ENCODE measurements at regions not wholly inside any gene's neighbourhood (a gene's known extent, or its start where the extent isn't known, plus 50 kb on each side); places are given as distances from the start of the nearest gene placed in this dataset.
A peak's percentile ranks its signal among the peaks of the same experiment; 100 is the strongest.
"Not testable (repeated sequence)": the region's sequence is repeated elsewhere in the genome, so short reads cannot be mapped to it uniquely, and the experiment has no call there.

DNA sequence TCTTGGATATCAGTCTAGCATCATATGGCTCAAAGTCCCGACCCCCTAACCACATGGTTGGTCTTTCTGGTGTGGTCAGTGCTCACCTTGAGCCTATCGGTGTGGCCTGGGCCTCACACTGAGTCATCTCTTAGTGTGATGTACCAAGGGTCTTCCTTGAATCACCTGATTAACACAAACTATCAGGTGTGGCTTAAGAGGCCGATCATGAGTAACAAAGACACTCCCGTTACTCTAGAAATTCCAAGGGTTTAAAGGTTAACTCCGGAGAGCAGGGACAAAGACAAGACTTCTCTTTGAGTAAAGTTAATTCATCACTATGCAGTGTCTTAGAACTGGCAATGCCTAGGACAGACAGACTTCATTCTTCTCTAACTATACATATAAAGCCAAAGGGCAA, 52.3 kb upstream of the ARMC3 start:
- DNase-seq (ENCODE audit: low spot score) = no peak

- DNase-seq (ENCODE audit: low spot score) = no peak
These were observed 53.5 kb upstream of the ARMC3 start for GRCh38 chr10:22874189-22874854.

GRCh38 chr10:22856444-22857074, 71.3 kb upstream of the ARMC3 start:
- no peak for DNase-seq (ENCODE audit: low spot score)

DNA sequence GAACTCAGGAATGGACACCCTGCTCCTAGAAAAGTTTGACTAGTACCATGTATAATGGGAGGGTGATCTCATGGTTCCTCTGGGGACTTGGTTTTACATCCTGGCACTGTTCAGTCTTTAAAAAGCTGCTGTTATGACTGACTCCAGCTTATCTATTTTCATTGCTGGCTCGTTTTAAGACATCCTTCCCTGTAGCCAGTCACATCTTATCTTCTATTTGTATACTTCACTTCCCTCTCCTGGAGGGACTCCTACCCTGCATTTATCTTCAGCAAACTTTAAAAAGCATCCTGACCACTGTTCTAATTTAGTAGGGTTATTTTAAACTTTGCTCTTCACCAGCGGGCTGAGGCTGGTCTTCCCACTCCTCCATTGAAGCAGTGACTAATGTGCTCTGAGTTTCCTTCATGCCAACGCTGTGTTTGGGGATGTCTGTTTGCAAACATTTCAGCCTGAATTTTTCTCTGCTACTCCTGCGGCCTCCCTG, 72.9 kb upstream of the ARMC3 start:
- no peak for DNase-seq (ENCODE audit: low spot score)

GRCh38 chr10:22853906-22854447, 73.9 kb upstream of the ARMC3 start:
- DNase-seq (ENCODE audit: low spot score) = no peak

- DNase-seq (ENCODE audit: low spot score) = no peak
These were observed 75.0 kb upstream of the ARMC3 start for GRCh38 chr10:22852712-22853353.

DNA sequence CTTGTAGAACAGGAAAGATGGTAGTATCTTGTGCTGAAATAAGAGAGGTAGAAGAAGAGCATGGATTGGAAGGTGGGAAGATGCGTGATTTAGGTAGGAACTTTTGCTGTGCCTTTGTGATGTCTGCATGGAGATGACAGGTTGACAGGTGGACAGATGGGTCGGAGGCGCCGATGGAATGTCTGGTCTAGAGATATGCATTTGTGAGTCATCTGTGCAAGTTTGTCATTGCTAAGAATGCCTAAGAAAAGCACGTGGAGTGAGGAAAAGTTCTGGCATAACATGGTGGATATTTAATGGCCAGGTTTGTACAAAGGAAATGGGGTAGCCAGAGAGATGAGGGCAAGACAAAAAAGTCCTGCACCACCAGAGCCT, 76.0 kb upstream of the ARMC3 start:
- DNase-seq (ENCODE audit: low spot score) = no peak

- no peak for DNase-seq (ENCODE audit: low spot score)
These were observed 77.3 kb upstream of the ARMC3 start for GRCh38 chr10:22850541-22850940.

- DNase-seq (ENCODE audit: low spot score) = peak; percentile 32
These were observed 78.6 kb upstream of the ARMC3 start for GRCh38 chr10:22849077-22849805.

GRCh38 chr10:22848509-22848908, 79.3 kb upstream of the ARMC3 start:
- DNase-seq (ENCODE audit: low spot score) = no peak

GRCh38 chr10:22846294-22846693, 81.6 kb upstream of the ARMC3 start:
- DNase-seq (ENCODE audit: low spot score) = no peak

DNA sequence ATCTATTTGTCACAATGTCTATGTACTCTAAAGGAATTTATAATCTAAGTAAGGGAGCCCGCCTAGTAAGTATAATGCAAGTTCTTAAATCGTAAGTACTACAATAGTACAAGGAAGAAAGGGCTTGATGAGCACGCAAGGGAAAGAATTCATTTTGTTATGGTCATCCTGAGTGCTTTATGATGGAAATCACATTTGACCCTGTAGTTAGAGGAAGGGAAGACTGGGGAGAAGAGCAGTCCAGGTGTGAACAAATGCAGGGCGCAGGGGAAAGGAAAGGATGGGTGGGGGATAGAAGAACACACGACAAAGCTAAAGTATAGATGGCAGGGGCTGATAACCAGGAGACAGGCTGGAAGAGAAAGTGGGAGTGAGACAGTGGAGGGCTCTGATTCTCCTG, 88.2 kb upstream of the ARMC3 start:
- no peak for DNase-seq (ENCODE audit: low spot score)

DNA sequence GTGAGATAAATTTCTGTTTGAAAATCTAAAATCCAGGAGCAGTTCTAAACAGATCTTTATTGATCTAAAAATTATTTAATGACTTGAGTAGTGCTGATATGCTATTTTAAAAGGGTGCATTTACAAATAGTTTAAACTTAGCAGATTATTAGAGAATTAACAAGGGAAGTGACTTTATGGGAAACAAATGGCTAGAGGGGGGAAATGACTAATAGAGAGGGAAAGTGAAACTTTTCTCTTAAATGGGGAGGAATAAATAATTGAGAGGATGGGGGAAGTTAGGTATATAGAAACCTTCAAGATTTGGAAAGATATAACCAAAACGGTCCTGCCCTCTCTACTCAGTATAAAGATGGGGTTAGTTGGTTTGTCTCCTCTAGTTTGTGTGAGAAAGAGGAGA, 90.1 kb upstream of the ARMC3 start:
- DNase-seq (ENCODE audit: low spot score) = no peak

DNA sequence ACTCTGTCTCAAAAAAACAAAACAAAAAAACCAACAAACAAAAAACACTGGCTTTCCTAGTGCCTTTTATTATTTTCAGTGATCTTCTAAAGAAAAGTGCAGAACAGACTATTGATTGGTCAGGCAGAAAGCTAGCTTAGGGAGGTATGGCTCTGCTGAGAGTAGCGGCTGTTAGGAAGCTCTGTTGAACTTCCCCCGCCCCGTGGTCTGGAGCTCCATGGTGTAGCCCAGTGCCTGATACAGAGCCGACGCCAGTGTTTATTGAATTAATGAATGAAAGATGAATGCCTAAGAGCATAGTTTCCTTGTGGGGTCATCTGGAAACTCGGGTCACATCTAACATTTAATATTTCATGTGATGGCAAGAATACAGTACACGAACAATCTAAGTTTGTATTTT, 90.5 kb upstream of the ARMC3 start:
- DNase-seq (ENCODE audit: low spot score) = no peak

DNA sequence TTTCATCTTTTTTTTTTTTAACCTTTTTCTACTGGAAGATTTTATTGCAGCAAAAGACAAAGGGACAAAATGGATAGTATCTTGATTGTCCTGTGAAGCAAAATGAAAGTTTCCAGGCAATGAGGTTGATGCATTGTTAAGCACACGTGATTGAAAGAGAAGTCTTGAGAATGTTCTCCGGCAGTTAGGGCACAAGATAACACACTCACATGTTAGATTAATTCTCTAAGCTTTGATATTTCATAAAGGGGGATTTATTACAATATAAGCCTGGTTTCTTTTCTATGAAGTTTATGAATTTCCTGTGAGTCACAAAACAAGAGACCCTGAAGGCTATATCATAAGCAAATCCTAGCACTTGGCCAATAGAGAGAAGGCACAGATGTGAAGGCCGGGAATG, 93.4 kb upstream of the ARMC3 start:
- DNase-seq (ENCODE audit: low spot score) = no peak

GRCh38 chr10:22833781-22834180, 94.1 kb upstream of the ARMC3 start:
- DNase-seq (ENCODE audit: low spot score) = no peak

- DNase-seq (ENCODE audit: low spot score) = no peak
These were observed 94.5 kb upstream of the ARMC3 start for GRCh38 chr10:22833353-22833752.

DNA sequence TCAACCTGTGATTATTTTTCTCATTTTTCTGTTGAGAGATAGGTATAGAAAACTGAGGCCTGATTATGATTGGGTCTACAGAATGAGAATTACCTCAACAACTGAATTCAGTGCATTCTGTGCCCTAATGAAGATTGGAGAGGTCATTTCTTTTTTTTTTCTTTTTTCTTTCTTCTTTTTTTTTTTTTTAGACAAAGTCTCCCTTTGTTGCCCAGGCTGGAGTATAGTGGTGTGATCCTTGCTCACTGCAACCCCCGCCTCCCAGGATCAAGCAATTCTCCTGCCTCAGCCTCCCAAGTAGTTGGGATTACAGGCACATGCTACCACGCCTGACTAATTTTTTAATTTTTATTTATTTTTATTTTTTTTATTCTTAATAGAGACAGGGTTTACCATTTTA, 95.0 kb upstream of the ARMC3 start:
- DNase-seq (ENCODE audit: low spot score) = no peak

DNA sequence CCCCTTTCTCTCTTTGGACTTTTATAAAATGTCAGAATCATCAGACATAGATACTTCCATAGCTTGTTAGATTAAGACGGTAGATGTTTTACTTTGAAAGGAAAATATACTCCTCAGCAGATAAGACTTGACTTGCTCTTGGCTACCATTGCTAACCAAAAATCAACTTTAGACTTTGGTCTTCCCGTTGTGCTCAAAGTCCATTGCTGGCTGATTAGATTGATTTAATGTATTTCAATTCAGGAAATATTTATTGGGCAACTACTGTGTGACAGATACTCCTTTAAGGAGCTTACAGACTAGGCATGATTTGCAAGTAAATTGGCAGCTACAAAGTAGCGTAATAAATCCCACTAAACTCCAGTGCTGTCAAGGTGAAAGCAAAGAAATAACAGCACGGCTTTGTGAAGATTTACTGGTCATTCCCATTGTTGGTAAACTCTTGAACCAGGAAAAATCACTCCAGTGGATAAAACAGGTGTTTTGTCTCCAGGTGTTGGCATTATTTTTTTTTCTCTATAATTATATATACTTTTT, 95.7 kb upstream of the ARMC3 start:
- no peak for DNase-seq (ENCODE audit: low spot score)

DNA sequence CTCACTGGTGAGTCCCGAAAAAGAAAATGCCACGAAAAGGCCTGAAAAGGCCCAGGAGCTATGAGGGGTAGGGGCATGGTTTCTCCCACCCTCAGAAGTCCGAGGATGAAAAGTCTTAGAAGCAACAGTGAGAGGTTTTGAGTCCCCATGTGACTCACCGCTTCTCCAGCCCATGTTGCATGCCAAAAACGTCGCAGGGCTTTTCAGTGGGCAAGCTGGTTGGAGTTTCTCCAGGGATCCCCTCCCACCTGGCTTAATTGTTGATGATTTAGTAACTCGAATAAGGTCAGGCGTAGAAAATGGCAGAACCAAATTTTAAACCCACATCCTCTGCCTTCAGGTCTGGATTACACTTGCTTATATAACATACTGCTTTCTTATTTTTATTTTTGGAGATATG, 96.3 kb upstream of the ARMC3 start:
- no peak for DNase-seq (ENCODE audit: low spot score)

DNA sequence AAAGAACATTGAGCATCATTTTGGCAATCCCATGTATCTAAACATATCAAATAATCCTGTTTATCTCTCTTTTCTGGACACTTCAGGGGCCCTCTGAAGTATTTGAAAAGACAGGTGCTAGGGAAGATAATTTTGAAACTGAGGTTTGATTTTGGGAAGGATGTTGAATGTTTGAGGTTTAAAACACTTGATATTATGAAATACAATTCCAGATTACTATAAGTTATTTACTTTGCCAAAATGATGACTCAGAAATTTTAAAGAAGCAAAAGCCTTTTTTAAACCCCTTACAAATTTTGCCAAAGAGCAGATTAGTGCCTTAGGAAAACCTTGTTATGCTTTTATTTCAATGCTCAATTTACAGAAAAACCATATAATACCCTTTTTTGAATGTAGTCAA, 99.1 kb upstream of the ARMC3 start:
- DNase-seq (ENCODE audit: low spot score) = not testable (repeated sequence)

DNA sequence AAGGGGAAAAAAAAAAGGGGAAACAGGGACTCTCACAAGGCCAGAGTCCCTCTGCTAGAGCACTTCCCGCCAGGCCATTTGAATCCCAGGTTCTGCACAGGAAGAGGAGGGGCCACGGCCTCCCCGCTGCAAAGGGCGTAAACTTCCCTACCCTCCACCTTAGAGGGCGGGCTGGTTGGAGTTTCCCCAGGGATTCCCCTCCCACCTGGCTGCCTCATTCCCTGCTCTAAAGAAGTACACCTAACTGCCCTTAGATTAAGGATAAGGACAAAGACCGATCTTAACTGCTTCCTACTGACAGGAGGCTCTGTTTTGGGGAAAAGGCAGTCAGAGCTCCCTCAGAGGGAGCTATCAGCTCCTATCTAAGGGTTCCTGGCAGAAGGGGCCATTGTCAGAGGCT, 102.0 kb upstream of the ARMC3 start:
- DNase-seq (ENCODE audit: low spot score) = no peak
